Vagina (tissue), 2 donors: ENCODE measurements at regions not wholly inside any gene's neighbourhood (a gene's known extent, or its start where the extent isn't known, plus 50 kb on each side); places are given as distances from the start of the nearest gene placed in this dataset.

ENCODE experiments used
- CTCF ChIP-seq, 3 experiments: fragments of 450-650 bp in 2 of 3; fragments of 200-600 bp in 1 of 3; sonication (generic) in 1 of 3; IDR thresholded peaks; one replicate each; pipeline ENCODE4 v1.5.1; 2017 to 2019; ENCODE audit warnings: antibody characterized with exemption in 3 of 3, mild to moderate bottlenecking in 2 of 3, moderate library complexity in 2 of 3
- POLR2A ChIP-seq, 2 donors: fragments of 450-650 bp; IDR thresholded peaks; one replicate each; pipeline ENCODE4 v1.6.1; 2017; ENCODE audit warnings: antibody characterized with exemption in 2 of 2, mild to moderate bottlenecking in 2 of 2, moderate library complexity in 2 of 2

- no peak for TF ChIP-seq CTCF (IDR thresholded peaks at IDR 0.05)
- no peak for TF ChIP-seq POLR2A (IDR thresholded peaks at IDR 0.05)
Measured at GRCh38 chr12:45561488-45561887, 168.0 kb upstream of the ARID2 start.
